GM18505 (cell line): ENCODE measurements at regions not wholly inside any gene's neighbourhood (a gene's known extent, or its start where the extent isn't known, plus 50 kb on each side); places are given as distances from the start of the nearest gene placed in this dataset.
A peak's percentile ranks its signal among the peaks of the same experiment; 100 is the strongest.

Experiments used
- ATAC-seq: cut with Tn5 transposase; IDR thresholded peaks from one replicate; pipeline ENCODE4 v1.9.1; 2021; ENCODE audit not compliant: unreplicated experiment
- POLR2A ChIP-seq: IDR thresholded peaks from 4 replicates; pipeline ENCODE4 v1.6.1; 2011; ENCODE audit warnings: borderline replicate concordance; ENCODE audit not compliant: insufficient read depth, insufficient read length; ENCODE audit errors: extremely low read depth

GRCh38 chr9:21574261-21574660, 92.1 kb upstream of the IFNE start:
- no peak for TF ChIP-seq POLR2A
- no peak for ATAC-seq

GRCh38 chr9:21576331-21577189, 94.4 kb upstream of the IFNE start:
- ATAC-seq = peak; percentile 73

GRCh38 chr9:21579247-21579671, 97.1 kb upstream of the IFNE start:
- no peak for TF ChIP-seq POLR2A
- no peak for ATAC-seq

More at GRCh38 chr9:21576331-21577189, 94.4 kb upstream of the IFNE start:
- TF ChIP-seq POLR2A = no peak

DNA sequence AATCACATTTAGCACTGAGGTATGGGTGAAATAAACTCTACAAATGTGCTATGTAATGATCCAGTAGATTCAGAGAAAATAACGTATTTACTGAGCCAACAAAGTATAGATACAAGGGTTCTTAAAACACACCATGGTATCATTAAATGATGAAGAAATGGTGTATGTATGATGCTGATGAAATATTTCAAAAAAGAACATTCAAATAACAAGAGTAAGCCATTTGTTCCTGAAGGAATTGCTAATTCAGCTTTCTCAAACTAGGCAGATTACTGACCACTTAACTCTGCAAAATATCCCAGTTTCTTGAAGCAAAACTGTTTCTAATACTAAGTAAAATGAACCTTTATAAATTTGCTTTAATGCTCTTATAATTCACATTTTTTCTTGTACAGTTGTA, 97.6 kb upstream of the IFNE start:
- no peak for TF ChIP-seq POLR2A
- ATAC-seq = no peak

DNA sequence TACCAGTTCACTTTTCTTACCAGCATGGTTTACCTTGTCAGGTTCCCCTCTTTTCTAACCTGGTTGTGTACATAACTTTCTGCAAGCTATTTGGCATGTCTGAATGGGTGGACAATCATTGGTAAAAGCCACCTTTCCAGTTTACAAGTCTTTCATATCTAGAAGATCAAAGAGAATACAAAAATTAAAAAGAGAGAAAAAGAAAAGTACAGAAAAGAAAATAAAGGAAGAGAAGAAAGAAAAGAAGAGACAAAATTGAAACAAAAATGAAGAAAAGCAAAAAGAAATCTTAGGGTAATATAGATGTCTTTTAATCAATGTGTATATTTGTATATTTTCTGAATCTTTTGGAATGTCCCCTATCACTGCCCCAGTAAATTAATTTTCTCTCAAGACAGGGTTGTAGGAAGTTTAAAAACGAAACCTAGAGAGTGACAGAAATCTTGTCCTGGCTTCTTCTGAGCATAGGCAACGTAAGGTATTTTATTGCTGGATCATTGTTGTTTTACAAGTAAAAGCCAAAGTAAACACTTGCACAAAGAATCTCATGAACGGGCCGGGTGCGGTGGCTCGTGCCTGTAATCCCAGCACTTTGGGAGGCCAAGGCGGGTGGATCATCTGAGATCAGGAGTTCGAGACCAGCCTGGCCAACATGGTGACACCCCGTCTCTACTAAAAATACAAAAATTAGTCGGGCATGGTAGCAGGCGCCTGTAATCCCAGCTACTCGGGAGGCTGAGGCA, 98.7 kb upstream of the IFNE start:
- TF ChIP-seq POLR2A = no peak
- no peak for ATAC-seq

GRCh38 chr9:21583628-21584377, 101.7 kb upstream of the IFNE start:
- TF ChIP-seq POLR2A = no peak
- ATAC-seq = no peak

DNA sequence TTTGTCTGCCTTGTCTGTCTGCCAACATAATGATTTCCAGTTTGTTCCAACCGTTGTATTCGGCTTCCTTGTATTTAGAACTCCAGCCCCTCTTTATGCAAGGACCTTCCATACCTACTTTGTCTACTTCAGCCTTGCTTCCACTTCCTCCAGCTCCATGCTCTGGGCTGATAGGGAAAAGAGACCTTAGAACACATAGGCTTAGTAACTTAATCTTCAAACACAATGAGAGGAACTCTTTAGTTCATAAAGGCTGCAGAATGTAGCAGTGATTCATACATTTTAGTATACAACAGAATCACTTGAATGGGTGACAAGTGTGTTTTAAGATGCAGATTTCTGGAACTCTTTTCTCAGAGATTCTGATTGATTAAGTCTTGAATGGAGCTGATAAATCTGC, 102.8 kb upstream of the IFNE start:
- no peak for ATAC-seq
- no peak for TF ChIP-seq POLR2A

DNA sequence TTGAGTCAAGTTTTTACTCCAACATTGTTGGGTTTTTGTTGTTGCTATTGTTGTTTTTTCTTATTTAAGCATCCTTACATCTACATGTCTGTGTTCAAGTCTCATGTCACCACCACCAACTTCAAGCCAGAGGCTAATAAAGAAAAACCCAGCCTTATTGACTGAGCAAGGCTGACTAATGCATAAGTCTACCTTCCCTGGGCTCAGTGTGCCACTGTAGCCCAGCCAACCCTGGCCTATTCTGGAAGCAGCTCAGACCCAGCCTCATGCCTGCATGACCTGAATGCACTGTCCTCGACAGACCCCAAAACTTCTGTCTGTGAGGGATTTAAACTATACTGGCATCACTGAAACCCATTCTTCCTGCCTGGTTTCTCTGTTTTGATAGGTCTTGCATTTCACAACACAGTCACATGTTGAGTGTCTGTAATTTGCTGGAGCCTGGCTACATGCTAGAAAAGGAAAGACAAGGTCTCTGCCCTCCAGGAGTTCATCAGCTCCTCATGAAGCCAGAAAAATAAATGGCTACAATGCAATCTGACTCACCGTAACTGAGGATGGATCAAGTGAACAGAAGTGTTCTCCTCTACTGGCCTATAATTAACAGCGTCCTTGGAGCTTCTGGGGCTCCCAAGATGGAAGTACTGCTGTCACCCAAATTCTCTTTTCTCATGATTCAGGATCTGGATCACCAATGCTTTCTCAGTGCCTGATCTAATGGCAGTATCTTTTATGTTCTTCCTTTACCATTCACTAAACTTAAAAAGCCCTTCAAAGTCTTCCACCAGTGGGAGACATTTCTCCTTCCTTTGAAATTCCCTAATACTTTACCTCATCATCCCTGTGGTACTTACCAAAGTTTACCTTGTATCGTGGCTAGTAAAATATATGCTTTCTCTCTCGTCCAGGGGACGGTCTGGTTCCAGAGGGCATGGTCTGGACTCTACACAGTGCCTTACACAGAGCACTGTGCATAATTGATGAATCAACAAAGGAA, 103.9 kb upstream of the IFNE start:
- no peak for ATAC-seq
- TF ChIP-seq POLR2A = no peak

DNA sequence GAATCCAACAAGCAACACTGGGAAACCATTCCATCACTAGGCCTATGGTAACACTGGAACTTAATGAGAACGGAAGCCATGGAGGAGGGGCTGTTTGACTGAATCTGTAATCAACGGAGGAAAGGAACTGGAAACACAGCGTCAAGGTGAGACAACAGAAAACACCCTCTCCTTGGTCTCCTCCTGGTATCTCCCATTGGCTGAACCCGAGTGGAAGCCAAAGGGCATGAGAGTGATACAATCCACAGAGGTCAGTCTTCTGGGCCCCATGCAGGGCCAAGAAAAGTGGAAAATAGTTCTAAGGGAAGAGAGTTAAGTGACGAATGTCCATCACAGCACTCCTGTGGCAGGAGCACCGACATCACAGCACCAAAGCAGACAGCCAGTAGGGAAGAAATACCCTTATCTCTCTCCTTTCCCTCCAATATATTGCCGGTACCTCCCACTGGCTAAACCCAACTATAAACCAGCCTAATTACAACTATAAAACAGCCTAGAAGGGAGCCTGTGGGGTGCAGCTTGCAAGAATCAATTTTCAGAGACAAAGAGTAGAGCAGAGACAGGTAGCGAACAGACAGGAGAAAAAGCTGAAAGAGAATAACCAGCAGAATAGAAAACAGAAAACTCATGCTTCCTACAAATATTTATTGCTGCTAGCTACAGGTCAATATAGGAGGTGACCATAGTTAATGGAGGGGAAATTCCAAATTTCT, 107.4 kb upstream of the IFNE start:
- ATAC-seq = no peak
- no peak for TF ChIP-seq POLR2A

GRCh38 chr9:21590058-21590996, 108.2 kb upstream of the IFNE start:
- no peak for TF ChIP-seq POLR2A
- ATAC-seq = no peak
